ENCODE measurements at regions not wholly inside any gene's neighbourhood (a gene's known extent, or its start where the extent isn't known, plus 50 kb on each side); places are given as distances from the start of the nearest gene placed in this dataset.
A peak's percentile ranks its signal among the peaks of the same experiment; 100 is the strongest.

GRCh38 chr12:131351319-131352028 is 359.4 kb upstream of the SFSWAP start (continued):
- TF ChIP-seq USF2 (CRISPR knock-in tag; IDR thresholded peaks at IDR 0.05) (peak; percentile 98), TCF15 (CRISPR knock-in tag; IDR thresholded peaks at IDR 0.05) (peak; percentile 30; the same call in 1 of the 2 replicates), RCOR1 (IDR thresholded peaks at IDR 0.05; ENCODE audit: borderline replicate concordance in 1 of 2, low read depth in 2 of 2, low read length in 2 of 2) (peak in 1 of 2 experiments; percentile 30; a peak in 1 of 4 replicates), POLR2A (conservative IDR thresholded peaks at IDR 0.05) (0 out of 2 replicates have a peak, but pooled peaks have one; percentile 20), RREB1 (CRISPR knock-in tag; IDR thresholded peaks at IDR 0.05) (peak; percentile 38; the same call in 1 of the 2 replicates), TBP (optimal IDR thresholded peaks at IDR 0.05; ENCODE audit: low read depth, low read length) (no peak), REST (IDR thresholded peaks at IDR 0.05; ENCODE audit: borderline replicate concordance) (peak; percentile 90), REST (CRISPR knock-in tag; IDR thresholded peaks at IDR 0.05; ENCODE audit: low read depth) (0 out of 2 replicates have a peak, but pooled peaks have one; percentile 39), SMAD4 (CRISPR knock-in tag; conservative IDR thresholded peaks at IDR 0.05) (peak; percentile 28), MYNN (IDR thresholded peaks at IDR 0.05) (no peak), MYNN (CRISPR knock-in tag; IDR thresholded peaks at IDR 0.05) (no peak), BCL6 (CRISPR knock-in tag; IDR thresholded peaks at IDR 0.05) (no peak)
